ENCODE measurements at regions not wholly inside any gene's neighbourhood (a gene's known extent, or its start where the extent isn't known, plus 50 kb on each side); places are given as distances from the start of the nearest gene placed in this dataset.

DNA sequence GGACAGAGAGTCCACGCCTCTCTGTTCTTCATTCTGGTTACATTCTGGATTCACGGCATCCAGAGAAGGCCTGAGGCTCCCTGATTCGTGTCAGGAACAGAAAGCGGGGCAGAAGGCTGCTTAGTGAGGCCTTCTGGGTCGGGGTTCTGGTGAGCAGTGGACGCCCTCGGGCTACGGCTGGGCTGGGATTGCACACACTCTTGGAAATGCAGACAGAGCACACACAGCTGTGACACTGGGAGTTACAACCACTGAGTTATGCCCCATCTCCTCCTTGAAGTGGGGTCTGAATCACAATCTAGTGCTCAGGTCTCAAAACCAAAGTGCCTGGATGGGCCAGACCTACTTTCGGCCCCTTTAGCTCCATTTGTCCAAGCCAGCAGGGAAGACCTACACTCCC, 156.9 kb upstream of the GDF10 start:
- no peak for DNase-seq (ENCODE audit: low read depth)
- H3K4me3 ChIP-seq (replicated peaks; ENCODE audit: low read depth, low read length), result no peak overlapping the region
- TF ChIP-seq CTCF (IDR thresholded peaks at IDR 0.05; ENCODE audit: low read length, missing control alignments), result no peak

GRCh38 chr10:47143473-47143872, 156.5 kb upstream of the GDF10 start:
- TF ChIP-seq CTCF (IDR thresholded peaks at IDR 0.05; ENCODE audit: low read length, missing control alignments), result no peak
- H3K4me3 ChIP-seq (replicated peaks; ENCODE audit: low read depth, low read length), result no peak overlapping the region
- no peak for DNase-seq (ENCODE audit: low read depth)

- no peak for DNase-seq (ENCODE audit: low read depth)
- no peak for TF ChIP-seq CTCF (IDR thresholded peaks at IDR 0.05; ENCODE audit: low read length, missing control alignments)
- H3K4me3 ChIP-seq (replicated peaks; ENCODE audit: low read depth, low read length), result no peak overlapping the region
Observed at GRCh38 chr10:47144525-47144924, 155.5 kb upstream of the GDF10 start.

DNA sequence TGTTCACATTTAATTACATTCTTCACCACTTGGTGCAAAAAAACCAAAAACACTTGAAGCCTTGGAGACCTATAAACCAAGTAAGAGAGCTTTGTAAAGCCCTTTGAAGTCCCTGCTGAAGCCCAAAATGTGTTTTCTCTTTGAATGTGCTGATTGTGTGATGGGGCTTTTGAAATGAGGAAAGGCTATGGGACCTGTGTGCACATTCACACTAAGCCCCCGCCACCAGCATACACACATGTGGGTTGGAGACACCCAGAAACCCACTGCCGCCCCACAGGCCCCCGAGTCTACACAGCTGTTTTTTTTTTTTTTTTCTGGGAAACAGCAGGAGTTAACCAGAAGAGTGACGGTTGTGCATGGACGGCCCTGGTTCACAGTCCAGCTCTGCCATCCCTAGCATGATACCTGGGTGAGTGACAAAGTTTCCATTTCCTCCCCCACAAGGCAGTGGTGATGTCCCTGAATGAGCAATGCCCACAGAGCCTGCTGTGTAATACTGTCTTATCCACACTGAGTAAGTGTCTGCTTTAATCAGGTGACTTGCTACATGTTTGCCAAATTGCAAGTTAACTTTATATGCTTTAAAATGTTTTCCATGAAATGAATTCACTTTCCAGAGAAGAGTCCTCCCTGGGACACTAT, 154.6 kb upstream of the GDF10 start:
- H3K4me3 ChIP-seq (replicated peaks; ENCODE audit: low read depth, low read length), result no peak overlapping the region
- DNase-seq (ENCODE audit: low read depth), result no peak
- TF ChIP-seq CTCF (IDR thresholded peaks at IDR 0.05; ENCODE audit: low read length, missing control alignments), result no peak

DNA sequence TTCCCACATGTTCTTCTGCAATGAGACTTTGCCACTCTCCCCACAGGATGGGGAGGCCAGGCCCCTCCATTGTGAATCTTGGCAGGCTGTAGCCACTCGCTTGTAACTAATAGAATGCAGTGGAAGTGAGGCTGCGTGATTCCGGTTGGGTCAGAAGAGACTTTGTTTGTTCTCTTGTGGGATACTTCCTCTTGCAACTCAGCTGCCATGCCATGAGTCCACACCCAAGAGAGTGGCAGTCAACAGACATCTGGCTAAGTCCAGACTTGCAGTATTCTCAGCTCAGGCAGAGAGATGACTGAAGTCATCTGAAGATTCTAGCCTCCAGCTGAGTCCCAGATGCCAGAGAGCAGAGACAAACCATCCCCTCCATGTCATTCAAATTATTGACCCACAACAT, 153.4 kb upstream of the GDF10 start:
- no peak overlapping the region for H3K4me3 ChIP-seq (replicated peaks; ENCODE audit: low read depth, low read length)
- no peak for DNase-seq (ENCODE audit: low read depth)
- TF ChIP-seq CTCF (IDR thresholded peaks at IDR 0.05; ENCODE audit: low read length, missing control alignments), result no peak

DNA sequence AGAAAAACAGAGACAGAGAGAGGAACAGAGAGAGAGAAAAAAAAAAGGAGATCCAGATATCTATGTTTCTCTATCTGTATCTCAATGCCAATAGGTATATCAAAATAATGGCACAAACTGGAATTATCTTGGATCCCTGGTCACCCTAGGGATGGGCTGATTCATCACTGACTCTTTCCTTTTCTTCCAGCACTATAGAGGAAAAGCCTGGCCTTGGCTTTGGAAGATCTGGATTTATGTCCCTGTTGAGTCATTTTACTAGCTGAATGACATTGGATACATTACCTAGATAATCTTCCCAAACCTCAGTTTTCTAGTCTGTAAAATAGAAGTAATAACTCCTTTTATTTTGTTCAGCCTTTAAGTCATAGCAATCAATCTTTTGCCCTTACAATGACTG, 152.8 kb upstream of the GDF10 start:
- DNase-seq (ENCODE audit: low read depth), result no peak
- TF ChIP-seq CTCF (IDR thresholded peaks at IDR 0.05; ENCODE audit: low read length, missing control alignments), result no peak
- H3K4me3 ChIP-seq (replicated peaks; ENCODE audit: low read depth, low read length), result no peak overlapping the region

DNA sequence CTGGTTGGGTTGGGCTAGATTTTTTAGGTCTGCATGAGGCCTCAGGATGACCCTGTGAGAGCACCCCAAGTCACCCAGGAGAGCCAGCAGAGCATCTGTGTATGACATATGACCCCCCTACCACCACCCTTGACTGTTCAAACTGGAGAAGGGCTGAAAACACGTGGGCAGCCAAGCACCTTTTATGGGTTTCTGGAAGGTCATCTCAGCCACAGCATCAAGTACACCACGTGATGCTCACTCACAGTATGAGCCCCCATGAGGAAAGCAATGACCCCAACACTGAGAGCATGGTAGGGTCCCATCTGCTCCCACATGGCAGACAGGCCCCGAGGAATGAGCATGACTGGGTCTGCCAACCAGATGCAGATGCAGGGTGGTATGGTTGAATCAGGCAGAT, 149.4 kb upstream of the GDF10 start:
- no peak overlapping the region for H3K4me3 ChIP-seq (replicated peaks; ENCODE audit: low read depth, low read length)
- no peak for DNase-seq (ENCODE audit: low read depth)
- no peak for TF ChIP-seq CTCF (IDR thresholded peaks at IDR 0.05; ENCODE audit: low read length, missing control alignments)

Measured in fibroblast of pulmonary artery (primary cell).